ENCODE measurements at regions not wholly inside any gene's neighbourhood (a gene's known extent, or its start where the extent isn't known, plus 50 kb on each side); places are given as distances from the start of the nearest gene placed in this dataset.
"Not testable (repeated sequence)": the region's sequence is repeated elsewhere in the genome, so short reads cannot be mapped to it uniquely, and the experiment has no call there.

GRCh38 chr12:86945685-86946196, 689.5 kb upstream of the MGAT4C start:
- no peak for DNase-seq (ENCODE audit: low read depth, low spot score)
- Histone ChIP-seq H3K9me3 (replicated peaks; ENCODE audit: control insufficient read depth, insufficient read depth, low read length) (no peaks in the 10 kb centered on the region), H3K9me1 (replicated peaks; ENCODE audit: control insufficient read depth, extremely low read depth, insufficient read depth, low read length) (no peaks in the 10 kb centered on the region), H3K27ac (ENCODE audit: insufficient read depth, low read depth, low read length) (no peak overlapping the region), H3K4me1 (ENCODE audit: control insufficient read depth, extremely low read depth, insufficient read depth, low read length) (no peaks in the 10 kb centered on the region), H4K20me1 (replicated peaks; ENCODE audit: control insufficient read depth, extremely low read depth, insufficient read depth, low read length) (no peaks in the 10 kb centered on the region), H2AFZ (ENCODE audit: low read depth, low read length) (no peak overlapping the region), H3K9ac (replicated peaks; ENCODE audit: extremely low read depth, insufficient read depth, low read length) (no peak overlapping the region), H3K79me2 (ENCODE audit: control insufficient read depth, insufficient read depth, low read length) (no peaks in the 10 kb centered on the region), H3K4me2 (ENCODE audit: insufficient read depth, low read length) (no peak overlapping the region), H3K4me3 (replicated peaks in 1 of 3; ENCODE audit: insufficient read depth in 1 of 3, low read depth in 1 of 3, low read length in 3 of 3) (no peak overlapping the region), H3K36me3 (ENCODE audit: control insufficient read depth in 2 of 2, extremely low read depth in 1 of 2, insufficient read depth in 2 of 2, low read length in 2 of 2) (no peaks in the 10 kb centered on the region), H3K27me3 (ENCODE audit: control insufficient read depth in 2 of 2, insufficient read depth in 2 of 2, low read length in 2 of 2) (no peaks in the 10 kb centered on the region)
- POLR2A ChIA-PET = no interaction called here
- intact Hi-C loops (cut with micrococcal nuclease) = no loop called here
- no peak for FAIRE-seq
- dilution Hi-C loops (cut with MboI; ENCODE audit: extremely low pct_ligation_motif_present, low sequenced_read_pairs) = no loop called here
- no TSS peak for BruUV-seq (replicated peaks)
- CTCF ChIA-PET = no interaction called here
- TF ChIP-seq POLR2AphosphoS5 (IDR thresholded peaks at IDR 0.05; ENCODE audit: insufficient read depth, low read depth, low read length) (no peak), POLR2A (IDR thresholded peaks at IDR 0.05; ENCODE audit: low read depth, low read length) (no peak), FOS (IDR thresholded peaks at IDR 0.05; ENCODE audit: borderline replicate concordance, insufficient read depth, low read length) (no peak), GATA2 (IDR thresholded peaks at IDR 0.05; ENCODE audit: insufficient read depth, insufficient read length, low read depth, low read length) (no peak), EZH2 (IDR thresholded peaks at IDR 0.05; ENCODE audit: borderline replicate concordance, low read depth, low read length, severe bottlenecking) (no peak), CTCF (IDR thresholded peaks at IDR 0.05; ENCODE audit: extremely low read depth in 1 of 2, insufficient read depth in 1 of 2, low read depth in 1 of 2, low read length in 2 of 2) (no peak), JUN (IDR thresholded peaks at IDR 0.05; ENCODE audit: borderline replicate concordance, insufficient read depth, insufficient read length, low read depth) (no peak), MYC (IDR thresholded peaks at IDR 0.05; ENCODE audit: low read depth, low read length) (no peak), MAX (IDR thresholded peaks at IDR 0.05; ENCODE audit: insufficient read depth, insufficient read length) (no peak)

- H4K20me1 ChIP-seq (replicated peaks; ENCODE audit: control insufficient read depth, extremely low read depth, insufficient read depth, low read length); DNase-seq (ENCODE audit: low read depth, low spot score); POLR2A ChIA-PET; H3K9me1 ChIP-seq (replicated peaks; ENCODE audit: control insufficient read depth, extremely low read depth, insufficient read depth, low read length); intact Hi-C loops (cut with micrococcal nuclease); H2AFZ ChIP-seq (ENCODE audit: low read depth, low read length); H3K4me3 ChIP-seq (replicated peaks in 1 of 3; ENCODE audit: insufficient read depth in 1 of 3, low read depth in 1 of 3, low read length in 3 of 3); H3K4me1 ChIP-seq (ENCODE audit: control insufficient read depth, extremely low read depth, insufficient read depth, low read length); FAIRE-seq; BruUV-seq (replicated peaks); H3K9ac ChIP-seq (replicated peaks; ENCODE audit: extremely low read depth, insufficient read depth, low read length); H3K27me3 ChIP-seq (ENCODE audit: control insufficient read depth in 2 of 2, insufficient read depth in 2 of 2, low read length in 2 of 2); H3K4me2 ChIP-seq (ENCODE audit: insufficient read depth, low read length); H3K36me3 ChIP-seq (ENCODE audit: control insufficient read depth in 2 of 2, extremely low read depth in 1 of 2, insufficient read depth in 2 of 2, low read length in 2 of 2); dilution Hi-C loops (cut with MboI; ENCODE audit: extremely low pct_ligation_motif_present, low sequenced_read_pairs); H3K79me2 ChIP-seq (ENCODE audit: control insufficient read depth, insufficient read depth, low read length); H3K9me3 ChIP-seq (replicated peaks; ENCODE audit: control insufficient read depth, insufficient read depth, low read length); CTCF ChIA-PET; H3K27ac ChIP-seq (ENCODE audit: insufficient read depth, low read depth, low read length): not testable (repeated sequence)
Measured at GRCh38 chr12:86944197-86944819, 688.1 kb upstream of the MGAT4C start.

All from endothelial cell of umbilical vein (primary cell).